H1 (cell line): ENCODE measurements at regions not wholly inside any gene's neighbourhood (a gene's known extent, or its start where the extent isn't known, plus 50 kb on each side); places are given as distances from the start of the nearest gene placed in this dataset.

ENCODE experiments used
- CBX8 ChIP-seq: fragments of 300-800, 300-1000 bp; sonication (generic); IDR thresholded peaks from 2 replicates; pipeline ENCODE4 v1.7.1; 2016; ENCODE audit warnings: low read depth, low read length, borderline replicate concordance
- CEBPB ChIP-seq: IDR thresholded peaks from 2 replicates; pipeline ENCODE4 v1.6.1; 2012; ENCODE audit warnings: low read depth, low read length
- EP300 ChIP-seq, 2 experiments: IDR thresholded peaks; 1 replicate in 1 of 2; 2 replicates in 1 of 2; pipeline ENCODE4 v1.6.1; 2011 to 2012; ENCODE audit warnings: low read depth in 2 of 2, low read length in 2 of 2, mild to moderate bottlenecking in 2 of 2, borderline replicate concordance in 1 of 2, inconsistent platforms in 1 of 2, moderate library complexity in 1 of 2
- POLR2A ChIP-seq, 2 experiments: IDR thresholded peaks; 1 replicate in 1 of 2; 2 replicates in 1 of 2; pipeline ENCODE4 v1.6.1; 2011; ENCODE audit warnings: low read depth in 2 of 2, low read length in 2 of 2, mild to moderate bottlenecking in 2 of 2; ENCODE audit errors: control extremely low read depth in 1 of 2
- POLR2AphosphoS5 ChIP-seq: IDR thresholded peaks from 2 replicates; pipeline ENCODE4 v1.6.1; 2011; ENCODE audit warnings: low read depth, low read length
- RFX5 ChIP-seq: IDR thresholded peaks from 2 replicates; pipeline ENCODE4 v1.6.1; 2011; ENCODE audit warnings: low read depth, low read length, improper control_type of control experiment, borderline replicate concordance
- TF ChIP-seq, protein P1 (sequence below), 3 experiments: IDR thresholded peaks; 1 replicate in 2 of 3; 2 replicates in 1 of 3; pipeline versions ENCODE4 v1.5.1 to v1.6.1; 2011; ENCODE audit warnings: low read length in 3 of 3, mild to moderate bottlenecking in 3 of 3, inconsistent platforms in 2 of 3, low read depth in 1 of 3, moderate library complexity in 1 of 3; ENCODE audit not compliant: insufficient read depth in 1 of 3; ENCODE audit errors: control extremely low read depth in 1 of 3

DNA sequence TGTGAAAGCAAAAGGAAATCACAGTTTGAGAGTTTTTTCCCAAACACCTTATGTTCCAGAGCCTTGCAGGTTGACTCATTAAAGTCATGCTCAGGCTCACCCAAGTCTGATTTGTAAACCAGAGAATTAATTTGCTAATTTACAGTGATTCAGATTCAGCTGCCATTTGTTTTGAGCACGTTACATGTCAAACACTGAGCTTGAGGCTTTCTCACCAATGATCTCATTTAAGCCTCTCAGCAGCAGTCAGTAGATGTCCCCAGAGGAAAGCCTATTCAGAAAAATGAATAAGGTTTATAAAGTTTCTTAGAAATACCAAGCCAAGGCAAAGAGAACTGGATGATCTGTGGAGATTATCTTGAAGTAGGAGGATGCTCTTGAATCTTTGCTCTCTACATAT is 420.4 kb downstream of the HTR7 start:
- TF ChIP-seq POLR2A (IDR thresholded peaks at IDR 0.05; ENCODE audit: control extremely low read depth in 1 of 2, low read depth in 2 of 2, low read length in 2 of 2) = no peak
- TF ChIP-seq, protein P1, sequence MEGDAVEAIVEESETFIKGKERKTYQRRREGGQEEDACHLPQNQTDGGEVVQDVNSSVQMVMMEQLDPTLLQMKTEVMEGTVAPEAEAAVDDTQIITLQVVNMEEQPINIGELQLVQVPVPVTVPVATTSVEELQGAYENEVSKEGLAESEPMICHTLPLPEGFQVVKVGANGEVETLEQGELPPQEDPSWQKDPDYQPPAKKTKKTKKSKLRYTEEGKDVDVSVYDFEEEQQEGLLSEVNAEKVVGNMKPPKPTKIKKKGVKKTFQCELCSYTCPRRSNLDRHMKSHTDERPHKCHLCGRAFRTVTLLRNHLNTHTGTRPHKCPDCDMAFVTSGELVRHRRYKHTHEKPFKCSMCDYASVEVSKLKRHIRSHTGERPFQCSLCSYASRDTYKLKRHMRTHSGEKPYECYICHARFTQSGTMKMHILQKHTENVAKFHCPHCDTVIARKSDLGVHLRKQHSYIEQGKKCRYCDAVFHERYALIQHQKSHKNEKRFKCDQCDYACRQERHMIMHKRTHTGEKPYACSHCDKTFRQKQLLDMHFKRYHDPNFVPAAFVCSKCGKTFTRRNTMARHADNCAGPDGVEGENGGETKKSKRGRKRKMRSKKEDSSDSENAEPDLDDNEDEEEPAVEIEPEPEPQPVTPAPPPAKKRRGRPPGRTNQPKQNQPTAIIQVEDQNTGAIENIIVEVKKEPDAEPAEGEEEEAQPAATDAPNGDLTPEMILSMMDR (IDR thresholded peaks at IDR 0.05; ENCODE audit: control extremely low read depth in 1 of 3, insufficient read depth in 1 of 3, low read depth in 1 of 3, low read length in 3 of 3) = no peak
- TF ChIP-seq POLR2AphosphoS5 = no peak
- no peak for TF ChIP-seq RFX5
- TF ChIP-seq EP300 (IDR thresholded peaks at IDR 0.05; ENCODE audit: borderline replicate concordance in 1 of 2, low read depth in 2 of 2, low read length in 2 of 2) = no peak
- no peak for TF ChIP-seq CEBPB
- no peak for TF ChIP-seq CBX8
